ENCODE measurements at regions not wholly inside any gene's neighbourhood (a gene's known extent, or its start where the extent isn't known, plus 50 kb on each side); places are given as distances from the start of the nearest gene placed in this dataset.

DNA sequence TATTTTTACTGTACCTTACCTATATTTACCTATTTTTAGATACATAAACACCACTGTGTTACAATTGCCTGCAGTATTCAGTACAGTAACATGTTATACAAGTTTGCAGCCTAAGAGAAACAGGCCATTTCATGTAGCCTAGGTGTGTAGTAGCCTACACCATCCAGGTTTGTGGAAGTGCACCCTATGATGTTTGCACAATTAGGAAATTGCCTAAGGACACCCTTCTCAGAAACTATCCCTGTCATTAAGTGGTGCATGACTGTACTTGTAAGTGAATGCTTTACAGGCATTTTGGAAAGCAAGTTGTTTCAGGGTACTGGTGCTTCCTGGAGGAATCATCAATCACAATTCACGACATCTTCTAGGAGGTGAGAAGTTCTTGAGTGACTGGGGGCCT, 991.8 kb upstream of the SLIT2 start:
- no peak for FAIRE-seq
- no peak for TF ChIP-seq POLR2A (IDR thresholded peaks at IDR 0.05; ENCODE audit: low read depth, low read length)
- no peak for TF ChIP-seq POLR2AphosphoS5 (IDR thresholded peaks at IDR 0.05; ENCODE audit: low read depth, low read length)
- no peak for TF ChIP-seq TAF1 (IDR thresholded peaks at IDR 0.05; ENCODE audit: borderline replicate concordance, low read depth, low read length)
- no peak for DNase-seq (ENCODE audit: insufficient read length)

DNA sequence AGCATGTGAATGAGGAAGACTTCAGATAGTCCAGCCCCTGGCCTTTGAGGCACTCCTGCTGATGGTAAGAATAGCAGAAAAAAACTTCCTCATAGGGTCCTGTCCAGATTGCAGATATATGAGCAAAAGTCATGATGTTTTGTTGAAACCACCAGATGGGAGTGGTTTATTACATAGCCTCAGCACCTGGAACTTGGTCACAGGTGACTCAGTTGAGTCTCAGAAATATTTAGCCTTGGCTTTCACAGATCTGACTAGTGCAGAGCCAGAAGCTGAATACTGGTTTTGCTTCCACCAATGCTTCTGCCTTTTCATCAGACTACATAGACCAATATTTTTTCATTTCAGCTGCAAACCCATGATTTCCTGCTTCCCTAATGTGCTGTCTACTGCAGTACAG, 994.9 kb upstream of the SLIT2 start:
- DNase-seq (ENCODE audit: insufficient read length) (no peak), FAIRE-seq (no peak)
- TF ChIP-seq POLR2AphosphoS5 (IDR thresholded peaks at IDR 0.05; ENCODE audit: low read depth, low read length) (no peak), TAF1 (IDR thresholded peaks at IDR 0.05; ENCODE audit: borderline replicate concordance, low read depth, low read length) (no peak), POLR2A (IDR thresholded peaks at IDR 0.05; ENCODE audit: low read depth, low read length) (no peak)

DNA sequence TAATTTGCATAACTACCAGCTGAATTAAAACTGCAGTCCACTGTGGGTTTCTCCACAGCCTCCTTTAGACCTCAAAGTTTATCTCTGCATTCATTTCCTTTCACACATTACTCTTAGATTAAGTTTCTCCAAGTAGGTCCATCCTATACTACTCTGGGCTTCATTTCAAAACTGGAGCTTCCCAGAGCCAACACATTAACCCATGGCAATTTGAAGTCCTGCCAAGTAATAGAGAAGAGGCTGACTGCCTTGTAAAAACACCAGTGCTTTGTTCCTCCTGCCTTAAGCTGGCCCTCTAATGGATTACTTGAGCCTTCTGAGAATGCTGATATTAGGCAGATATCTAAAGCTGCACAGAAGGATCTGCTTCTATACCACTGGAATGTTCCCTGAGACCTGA, 997.2 kb upstream of the SLIT2 start:
- DNase-seq (ENCODE audit: insufficient read length) (no peak), FAIRE-seq (no peak)
- no peak for TF ChIP-seq POLR2AphosphoS5 (IDR thresholded peaks at IDR 0.05; ENCODE audit: low read depth, low read length)
- TF ChIP-seq TAF1 (IDR thresholded peaks at IDR 0.05; ENCODE audit: borderline replicate concordance, low read depth, low read length), result no peak
- no peak for TF ChIP-seq POLR2A (IDR thresholded peaks at IDR 0.05; ENCODE audit: low read depth, low read length)

DNA sequence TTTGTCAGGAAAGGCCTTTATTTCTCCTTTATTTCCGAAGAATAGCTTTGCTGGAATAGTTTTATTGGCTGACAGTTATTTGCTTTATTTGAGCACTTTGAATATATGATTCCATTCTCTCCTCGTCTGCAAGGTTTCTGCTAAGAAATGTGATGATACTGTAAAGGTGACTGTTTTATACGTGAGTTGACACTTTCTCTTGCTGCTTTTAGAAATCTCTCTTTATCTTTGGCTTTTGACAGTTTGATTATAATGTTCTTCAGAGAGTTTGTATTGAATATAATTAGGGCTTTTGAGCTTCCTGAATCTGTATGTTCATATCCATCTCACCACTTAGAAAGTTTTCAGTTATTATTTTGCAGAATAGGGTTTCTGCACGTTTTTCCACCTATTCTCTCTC, 1003.7 kb upstream of the SLIT2 start:
- FAIRE-seq (no peak), DNase-seq (ENCODE audit: insufficient read length) (no peak)
- TF ChIP-seq POLR2AphosphoS5 (IDR thresholded peaks at IDR 0.05; ENCODE audit: low read depth, low read length), result no peak
- no peak for TF ChIP-seq POLR2A (IDR thresholded peaks at IDR 0.05; ENCODE audit: low read depth, low read length)
- no peak for TF ChIP-seq TAF1 (IDR thresholded peaks at IDR 0.05; ENCODE audit: borderline replicate concordance, low read depth, low read length)

DNA sequence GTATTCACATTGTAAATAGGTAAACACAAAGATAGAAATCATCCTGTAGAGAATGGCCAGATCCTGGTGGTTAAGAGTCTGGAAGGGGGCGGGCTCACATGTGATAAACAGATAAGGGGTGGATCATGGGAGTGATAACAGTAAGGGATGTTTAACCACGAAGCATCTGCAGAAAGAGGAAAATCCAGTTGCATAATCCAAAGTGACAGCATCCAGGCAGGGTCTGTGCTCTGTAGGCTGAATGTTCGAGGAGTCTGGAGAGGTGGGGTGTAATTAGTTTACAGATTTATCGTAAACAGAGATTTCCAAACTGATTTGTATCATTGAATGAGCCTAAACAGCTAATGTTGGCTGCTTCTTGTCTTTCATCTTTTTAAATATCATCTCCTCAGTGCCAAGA, 1009.8 kb upstream of the SLIT2 start:
- FAIRE-seq (no peak), DNase-seq (ENCODE audit: insufficient read length) (no peak)
- TF ChIP-seq POLR2A (IDR thresholded peaks at IDR 0.05; ENCODE audit: low read depth, low read length), result no peak
- no peak for TF ChIP-seq POLR2AphosphoS5 (IDR thresholded peaks at IDR 0.05; ENCODE audit: low read depth, low read length)
- no peak for TF ChIP-seq TAF1 (IDR thresholded peaks at IDR 0.05; ENCODE audit: borderline replicate concordance, low read depth, low read length)

DNA sequence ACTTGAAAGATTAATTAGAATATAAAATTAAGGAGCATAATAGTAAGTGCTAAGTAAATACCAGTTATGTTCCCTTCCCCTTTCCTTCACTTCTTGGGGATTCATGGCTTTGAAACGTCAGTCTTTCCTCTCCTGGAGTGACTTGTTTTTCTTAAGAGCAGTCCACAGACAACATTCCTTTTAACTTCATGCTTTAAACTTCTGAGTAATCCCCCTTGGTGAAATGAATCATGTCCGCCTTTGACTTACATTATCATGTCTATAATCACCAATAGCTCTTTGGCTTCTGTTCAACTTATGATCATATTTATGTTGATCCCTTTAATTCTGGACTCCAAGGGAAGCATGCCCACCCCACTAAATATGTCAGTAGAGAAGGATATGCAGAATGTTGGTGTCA, 1012.1 kb upstream of the SLIT2 start:
- DNase-seq (ENCODE audit: insufficient read length) (no peak), FAIRE-seq (no peak)
- TF ChIP-seq POLR2AphosphoS5 (IDR thresholded peaks at IDR 0.05; ENCODE audit: low read depth, low read length), result no peak
- TF ChIP-seq TAF1 (IDR thresholded peaks at IDR 0.05; ENCODE audit: borderline replicate concordance, low read depth, low read length), result no peak
- no peak for TF ChIP-seq POLR2A (IDR thresholded peaks at IDR 0.05; ENCODE audit: low read depth, low read length)

DNA sequence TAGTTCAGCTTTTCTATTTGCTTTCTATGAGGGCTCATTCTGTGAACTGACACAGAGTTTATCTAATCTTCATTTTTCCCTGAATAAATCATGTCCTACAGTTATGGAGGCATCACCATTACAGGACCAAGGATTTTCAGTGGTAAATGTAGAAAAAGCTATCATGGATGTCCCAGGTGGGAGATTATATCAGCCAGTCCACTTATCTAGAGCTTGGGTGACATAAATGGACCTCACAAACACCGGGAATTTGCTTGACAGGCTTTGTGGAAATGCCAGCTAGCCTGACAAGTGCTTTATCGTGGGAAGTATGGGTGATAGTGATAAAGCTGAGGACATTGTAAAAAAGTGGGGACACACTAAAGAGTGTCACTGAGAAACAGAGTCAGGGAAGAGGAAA, 1015.2 kb upstream of the SLIT2 start:
- TF ChIP-seq TAF1 (IDR thresholded peaks at IDR 0.05; ENCODE audit: borderline replicate concordance, low read depth, low read length), result no peak
- no peak for TF ChIP-seq POLR2A (IDR thresholded peaks at IDR 0.05; ENCODE audit: low read depth, low read length)
- no peak for TF ChIP-seq POLR2AphosphoS5 (IDR thresholded peaks at IDR 0.05; ENCODE audit: low read depth, low read length)
- no peak for FAIRE-seq
- no peak for DNase-seq (ENCODE audit: insufficient read length)

DNA sequence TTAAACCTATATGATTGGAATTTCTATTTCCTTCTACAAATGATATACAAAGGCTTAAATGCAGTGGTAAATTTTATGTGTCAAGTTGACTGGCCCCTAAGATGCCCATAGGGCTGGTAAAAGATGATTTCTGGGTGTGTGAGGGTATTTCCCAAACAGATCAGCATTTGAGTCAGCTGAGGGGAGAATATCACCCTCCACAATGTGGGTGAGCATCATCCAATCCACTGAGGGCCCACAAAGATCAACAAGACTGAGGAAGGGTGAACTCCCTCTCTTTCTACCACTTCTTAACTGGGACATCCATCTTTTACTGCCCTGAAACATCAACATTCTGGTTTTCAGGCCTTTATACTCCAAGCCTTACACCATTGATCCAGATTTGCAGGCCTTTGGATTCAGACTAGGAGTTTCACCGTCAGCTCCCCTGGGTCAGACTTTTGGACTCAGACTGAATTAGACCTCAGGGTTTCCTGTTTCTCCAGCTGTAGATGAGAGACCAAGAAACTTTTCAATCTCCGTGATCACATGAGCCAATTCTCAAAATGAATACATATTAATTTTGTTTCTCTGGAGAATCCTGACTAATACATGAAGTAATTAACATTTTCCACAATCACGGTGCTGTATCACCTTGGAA, 1020.7 kb upstream of the SLIT2 start:
- no peak for TF ChIP-seq POLR2AphosphoS5 (IDR thresholded peaks at IDR 0.05; ENCODE audit: low read depth, low read length)
- TF ChIP-seq POLR2A (IDR thresholded peaks at IDR 0.05; ENCODE audit: low read depth, low read length), result no peak
- no peak for TF ChIP-seq TAF1 (IDR thresholded peaks at IDR 0.05; ENCODE audit: borderline replicate concordance, low read depth, low read length)
- DNase-seq (ENCODE audit: insufficient read length), result no peak
- FAIRE-seq, result no peak

DNA sequence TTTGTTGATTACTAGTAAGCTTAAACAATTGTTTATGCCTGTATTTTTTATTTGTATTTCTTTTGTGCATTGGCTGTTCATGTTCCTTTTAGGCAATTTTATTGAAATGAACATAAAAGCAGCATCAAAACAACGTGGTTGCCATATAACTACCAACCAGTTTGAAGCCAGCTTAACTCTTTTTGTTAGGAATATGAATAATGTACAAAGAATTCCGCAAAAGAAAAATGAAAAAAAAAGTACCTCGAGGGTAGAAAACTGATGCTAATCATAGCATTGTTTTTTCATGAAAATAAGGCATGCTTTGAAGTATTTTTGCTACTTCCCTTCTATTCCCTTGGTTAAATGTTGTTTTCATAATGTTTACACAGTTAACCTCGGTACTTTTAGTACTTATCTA, 1024.0 kb upstream of the SLIT2 start:
- DNase-seq (ENCODE audit: insufficient read length) (no peak), FAIRE-seq (no peak)
- TF ChIP-seq TAF1 (IDR thresholded peaks at IDR 0.05; ENCODE audit: borderline replicate concordance, low read depth, low read length), result no peak
- TF ChIP-seq POLR2A (IDR thresholded peaks at IDR 0.05; ENCODE audit: low read depth, low read length), result no peak
- TF ChIP-seq POLR2AphosphoS5 (IDR thresholded peaks at IDR 0.05; ENCODE audit: low read depth, low read length), result no peak

DNA sequence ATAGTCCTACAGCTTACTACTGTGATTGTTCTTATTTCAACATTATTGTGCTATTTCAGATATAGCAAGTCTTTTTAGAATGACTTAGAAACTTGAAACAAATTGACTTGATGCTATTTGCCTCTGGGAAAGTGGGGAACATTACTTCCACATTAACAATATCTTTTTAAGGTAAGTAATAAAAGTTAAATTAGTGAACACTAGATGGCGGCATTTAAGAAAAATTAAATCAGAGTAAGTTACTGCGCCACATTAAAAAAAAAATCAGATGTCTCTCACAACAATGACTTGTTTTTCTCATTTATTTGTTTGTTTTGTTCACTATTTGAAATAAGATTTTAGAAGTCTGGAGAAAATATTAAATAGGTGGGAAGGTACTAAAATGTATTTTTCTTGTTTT, 1026.9 kb upstream of the SLIT2 start:
- DNase-seq (ENCODE audit: insufficient read length), result no peak
- TF ChIP-seq TAF1 (IDR thresholded peaks at IDR 0.05; ENCODE audit: borderline replicate concordance, low read depth, low read length), result no peak
- no peak for TF ChIP-seq POLR2A (IDR thresholded peaks at IDR 0.05; ENCODE audit: low read depth, low read length)
- no peak for TF ChIP-seq POLR2AphosphoS5 (IDR thresholded peaks at IDR 0.05; ENCODE audit: low read depth, low read length)
- FAIRE-seq, result no peak

DNA sequence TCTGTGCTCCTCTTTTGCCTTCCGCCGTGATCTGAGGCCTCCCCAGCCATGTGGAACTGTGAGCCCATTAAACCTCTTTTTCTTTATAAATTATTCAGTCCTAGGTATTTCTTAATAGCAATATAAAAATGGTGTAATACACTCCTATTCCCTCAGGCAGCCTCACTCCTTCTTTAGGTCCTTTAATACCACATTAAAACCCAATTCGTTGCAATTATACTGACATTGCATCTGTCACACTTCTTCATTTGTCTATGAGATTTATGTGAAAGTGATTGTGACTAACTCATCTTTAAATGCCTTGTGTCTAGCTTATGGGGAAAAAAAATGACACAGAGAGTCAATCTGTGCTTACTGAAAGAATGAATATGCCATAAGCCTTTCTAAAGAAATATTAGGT, 1035.2 kb upstream of the SLIT2 start:
- DNase-seq (ENCODE audit: insufficient read length) (no peak), FAIRE-seq (no peak)

DNA sequence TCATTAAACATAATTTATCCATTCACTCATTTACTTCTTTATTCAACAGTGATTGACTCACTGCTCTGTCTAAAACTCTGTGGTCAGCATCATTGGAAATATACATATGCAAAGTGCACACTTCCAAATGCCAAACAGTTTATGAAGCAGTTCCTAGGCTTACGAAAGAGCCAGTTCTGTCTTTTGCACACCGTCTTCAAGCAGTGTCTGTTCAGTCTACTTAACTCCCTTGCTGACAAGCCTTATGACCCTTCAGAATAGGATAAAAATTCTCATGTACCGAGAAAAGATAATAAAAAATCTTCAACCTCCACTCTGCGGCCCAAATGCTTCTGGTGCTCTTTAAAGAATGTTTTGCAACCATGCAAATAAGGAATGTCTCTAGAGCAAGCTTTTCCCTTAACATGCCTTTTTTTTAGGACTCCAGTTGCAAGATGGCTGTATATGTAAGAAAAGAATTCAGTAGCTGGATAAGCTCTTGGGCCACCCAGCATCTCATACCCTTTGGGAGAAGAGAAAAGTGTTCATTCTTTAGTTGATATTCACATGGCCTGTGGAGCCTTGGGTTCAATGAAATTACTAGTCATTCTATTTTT, 1037.0 kb upstream of the SLIT2 start:
- no peak for DNase-seq (ENCODE audit: insufficient read length)
- no peak for TF ChIP-seq TAF1 (IDR thresholded peaks at IDR 0.05; ENCODE audit: borderline replicate concordance, low read depth, low read length)
- no peak for TF ChIP-seq POLR2AphosphoS5 (IDR thresholded peaks at IDR 0.05; ENCODE audit: low read depth, low read length)
- no peak for TF ChIP-seq POLR2A (IDR thresholded peaks at IDR 0.05; ENCODE audit: low read depth, low read length)
- FAIRE-seq, result no peak

More for the DNA sequence above, 1035.2 kb upstream of the SLIT2 start:
- TF ChIP-seq POLR2A (IDR thresholded peaks at IDR 0.05; ENCODE audit: low read depth, low read length) (no peak), TAF1 (IDR thresholded peaks at IDR 0.05; ENCODE audit: borderline replicate concordance, low read depth, low read length) (no peak), POLR2AphosphoS5 (IDR thresholded peaks at IDR 0.05; ENCODE audit: low read depth, low read length) (no peak)
